ENCODE measurements at regions not wholly inside any gene's neighbourhood (a gene's known extent, or its start where the extent isn't known, plus 50 kb on each side); places are given as distances from the start of the nearest gene placed in this dataset.

- TF ChIP-seq EZH2 (IDR thresholded peaks at IDR 0.05; ENCODE audit: low read length, missing control alignments), result no peak
- TF ChIP-seq CTCF (conservative IDR thresholded peaks at IDR 0.05 in 1 of 2, IDR thresholded peaks at IDR 0.05 in 1 of 2; ENCODE audit: low read depth in 1 of 2, low read length in 2 of 2), result no peak
Measured at GRCh38 chr1:5274527-5274926, 620.1 kb downstream of the AJAP1 start.

Measured in fibroblast of lung (primary cell).